WTC11 (cell line): ENCODE measurements at regions not wholly inside any gene's neighbourhood (a gene's known extent, or its start where the extent isn't known, plus 50 kb on each side); places are given as distances from the start of the nearest gene placed in this dataset.
A peak's percentile ranks its signal among the peaks of the same experiment; 100 is the strongest.

Experiments
- ATAC-seq: fragments of 200-7000 bp; cut with Tn5 transposase; 2 replicates; pipeline ENCODE4 v1.10.0; 2021; ENCODE audit warnings: mild to moderate bottlenecking, moderate library complexity
- CTCF ChIA-PET: fragments of 300-600 bp; sonication (Branson Sonifier 250); formaldehyde crosslinking; loops from one replicate; lab custom pipeline; 2021; ENCODE audit warnings: antibody characterized with exemption; lab: Charles Lee
- POLR2A ChIA-PET: fragments of 350-600 bp; sonication (Branson Sonifier 250); formaldehyde crosslinking; loops from one replicate; lab custom pipeline; 2021; ENCODE audit warnings: antibody characterized with exemption; lab: Charles Lee
- DNase-seq: peaks from one replicate; pipeline ENCODE4 v3.0.0; 2021; ENCODE audit warnings: low spot score
- H3K27ac Mint-ChIP-seq: 2 replicates; pipeline ENCODE4 v1.8.0; 2021; ENCODE audit warnings: mixed read lengths
- H3K27me3 Mint-ChIP-seq: 2 replicates; pipeline ENCODE4 v1.8.0; 2021; ENCODE audit warnings: low read depth, mild to moderate bottlenecking, moderate library complexity, mixed read lengths
- H3K36me3 Mint-ChIP-seq: 2 replicates; pipeline ENCODE4 v1.8.0; 2021; ENCODE audit warnings: mixed read lengths
- H3K4me1 Mint-ChIP-seq: 2 replicates; pipeline ENCODE4 v1.8.0; 2022; ENCODE audit warnings: mixed read lengths
- H3K4me3 Mint-ChIP-seq: 2 replicates; pipeline ENCODE4 v1.8.0; 2021; ENCODE audit warnings: mild to moderate bottlenecking, moderate library complexity, mixed read lengths
- H3K9me3 Mint-ChIP-seq: 2 replicates; pipeline ENCODE4 v1.8.0; 2021; ENCODE audit warnings: mixed read lengths
- ATF1 ChIP-seq: sonication (generic); formaldehyde crosslinking; IDR thresholded peaks from 2 replicates; pipeline ENCODE4 v1.8.1; 2023; ENCODE audit warnings: mild to moderate bottlenecking, moderate library complexity, missing genetic modification reagents
- CBFB ChIP-seq: sonication (generic); formaldehyde crosslinking; IDR thresholded peaks from 2 replicates; pipeline ENCODE4 v1.8.1; 2022; ENCODE audit warnings: mild to moderate bottlenecking, low read depth, missing genetic modification reagents
- E2F5 ChIP-seq: sonication (generic); formaldehyde crosslinking; IDR thresholded peaks from 2 replicates; pipeline ENCODE4 v1.8.1; 2022; ENCODE audit warnings: mild to moderate bottlenecking, moderate library complexity, missing genetic modification reagents
- EMX1 ChIP-seq: fragments of 250-450 bp; sonication (Bioruptor Pico); IDR thresholded peaks from 2 replicates; pipeline ENCODE4 v1.8.0; 2021; ENCODE audit warnings: mild to moderate bottlenecking
- ESRRA ChIP-seq: sonication (generic); formaldehyde crosslinking; IDR thresholded peaks from 2 replicates; pipeline ENCODE4 v1.8.1; 2022; ENCODE audit warnings: mild to moderate bottlenecking, missing genetic modification reagents, borderline replicate concordance
- FOXP1 ChIP-seq: sonication (generic); formaldehyde crosslinking; IDR thresholded peaks from 2 replicates; pipeline ENCODE4 v1.8.0; 2022; ENCODE audit warnings: missing genetic modification reagents, mild to moderate bottlenecking, moderate library complexity, borderline replicate concordance
- GABPB1 ChIP-seq: sonication (generic); formaldehyde crosslinking; IDR thresholded peaks from 2 replicates; pipeline ENCODE4 v1.8.1; 2023; ENCODE audit warnings: mild to moderate bottlenecking, missing genetic modification reagents
- JAZF1 ChIP-seq: fragments of 250-450 bp; sonication (Bioruptor Pico); IDR thresholded peaks from 2 replicates; pipeline ENCODE4 v1.9.0; 2021; ENCODE audit warnings: moderate library complexity, mild to moderate bottlenecking, inconsistent platforms
- MLX ChIP-seq: sonication (generic); formaldehyde crosslinking; IDR thresholded peaks from 2 replicates; pipeline ENCODE4 v1.8.1; 2023; ENCODE audit warnings: mild to moderate bottlenecking, missing genetic modification reagents, moderate library complexity
- MXD4 ChIP-seq: fragments of 250-450 bp; sonication (Bioruptor Pico); IDR thresholded peaks from 2 replicates; pipeline ENCODE4 v1.8.0; 2021; ENCODE audit warnings: mild to moderate bottlenecking, moderate library complexity, borderline replicate concordance
- NFE2L1 ChIP-seq: sonication (generic); formaldehyde crosslinking; IDR thresholded peaks from 2 replicates; pipeline ENCODE4 v1.8.1; 2023; ENCODE audit warnings: missing genetic modification reagents
- NFYB ChIP-seq: sonication (generic); formaldehyde crosslinking; conservative IDR thresholded peaks from 2 replicates; pipeline ENCODE4 v1.8.0; 2022; ENCODE audit warnings: low read depth, missing genetic modification reagents
- NR2C2 ChIP-seq: sonication (generic); formaldehyde crosslinking; IDR thresholded peaks from 2 replicates; pipeline ENCODE4 v1.8.0; 2022; ENCODE audit warnings: mild to moderate bottlenecking, missing genetic modification reagents
- NR3C1 ChIP-seq: sonication (generic); formaldehyde crosslinking; conservative IDR thresholded peaks from 2 replicates; pipeline ENCODE4 v1.8.1; 2023; ENCODE audit warnings: low read depth, mild to moderate bottlenecking, missing genetic modification reagents
- SOX15 ChIP-seq: fragments of 250-450 bp; sonication (Bioruptor Pico); IDR thresholded peaks from 2 replicates; pipeline ENCODE4 v1.9.0; 2021; ENCODE audit warnings: mild to moderate bottlenecking
- SP1 ChIP-seq: sonication (generic); formaldehyde crosslinking; conservative IDR thresholded peaks from 2 replicates; pipeline ENCODE4 v1.8.1; 2022; ENCODE audit warnings: missing genetic modification reagents
- STAT6 ChIP-seq: sonication (generic); formaldehyde crosslinking; conservative IDR thresholded peaks from 2 replicates; pipeline ENCODE4 v1.8.1; 2023; ENCODE audit warnings: mild to moderate bottlenecking, low read depth, missing genetic modification reagents, moderate library complexity
- TP53 ChIP-seq: sonication (generic); formaldehyde crosslinking; IDR thresholded peaks from 2 replicates; pipeline ENCODE4 v1.8.1; 2023; ENCODE audit warnings: mild to moderate bottlenecking, missing genetic modification reagents
- ZNF138 ChIP-seq: sonication (generic); formaldehyde crosslinking; conservative IDR thresholded peaks from 2 replicates; pipeline ENCODE4 v1.8.1; 2022; ENCODE audit warnings: mild to moderate bottlenecking, moderate library complexity, missing genetic modification reagents
- ZNF232 ChIP-seq: sonication (generic); formaldehyde crosslinking; IDR thresholded peaks from 2 replicates; pipeline ENCODE4 v1.8.0; 2022; ENCODE audit warnings: mild to moderate bottlenecking, missing genetic modification reagents
- ZNF671 ChIP-seq: fragments of 250-450 bp; sonication (Bioruptor Pico); IDR thresholded peaks from 2 replicates; pipeline ENCODE4 v1.8.0; 2021; ENCODE audit warnings: mild to moderate bottlenecking
- TF ChIP-seq, protein P1 (sequence below): sonication (generic); formaldehyde crosslinking; IDR thresholded peaks from 2 replicates; pipeline ENCODE4 v1.8.1; 2023; ENCODE audit warnings: mild to moderate bottlenecking, missing genetic modification reagents
- TF ChIP-seq, protein P2 (sequence below): sonication (generic); formaldehyde crosslinking; IDR thresholded peaks from 2 replicates; pipeline ENCODE4 v1.8.1; 2023; ENCODE audit warnings: mild to moderate bottlenecking, missing genetic modification reagents, moderate library complexity
- TF ChIP-seq, protein P3 (sequence below): sonication (generic); formaldehyde crosslinking; IDR thresholded peaks from 2 replicates; pipeline ENCODE4 v1.8.1; 2022; ENCODE audit warnings: low read depth, missing genetic modification reagents, borderline replicate concordance
- TF ChIP-seq, protein P4 (sequence below): sonication (generic); formaldehyde crosslinking; IDR thresholded peaks from 2 replicates; pipeline ENCODE4 v1.8.0; 2023; ENCODE audit warnings: mild to moderate bottlenecking, missing genetic modification reagents

GRCh38 chr2:188000189-188000588 lies 291.5 kb upstream of the GULP1 start (continued):
- TF ChIP-seq MLX (CRISPR knock-in tag) (no peak), GABPB1 (no peak), NR2C2 (CRISPR knock-in tag) (no peak), NFE2L1 (CRISPR knock-in tag) (no peak), FOXP1 (CRISPR knock-in tag) (no peak), STAT6 (CRISPR knock-in tag) (no peak), JAZF1 (CRISPR knock-in tag) (no peak), ZNF232 (CRISPR knock-in tag) (no peak)

DNA sequence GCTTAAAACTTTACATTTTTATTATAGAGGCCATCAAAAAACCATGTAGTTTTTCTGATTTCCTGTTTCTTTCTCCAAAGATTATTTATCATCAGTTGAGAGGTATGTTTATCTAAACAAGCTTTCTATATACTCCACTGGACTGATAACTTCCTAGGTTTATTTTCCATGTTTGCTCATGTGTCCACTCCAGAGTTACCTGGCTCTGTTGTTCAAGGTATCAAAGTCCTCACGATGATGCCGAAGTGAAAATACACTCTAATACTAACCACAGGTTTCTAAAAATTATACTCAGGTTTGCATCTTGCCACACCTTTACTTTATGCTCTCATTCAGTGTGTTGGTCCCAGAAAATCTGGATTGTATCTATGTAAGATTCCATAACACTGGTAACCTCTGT lies 287.9 kb upstream of the GULP1 start:
- H3K27me3 Mint-ChIP-seq, result no peaks in the 10 kb centered on the region
- DNase-seq, result no peak
- 0 out of 2 replicates have a peak overlapping the region, but pooled peaks have one; percentile 69 for H3K27ac Mint-ChIP-seq
- ATAC-seq, result no peak
- no peaks in the 10 kb centered on the region for H3K9me3 Mint-ChIP-seq
- CTCF ChIA-PET, result no interaction called here
- POLR2A ChIA-PET, result no interaction called here
- peaks cover 37% of the 10 kb centered on the region for H3K4me1 Mint-ChIP-seq
- H3K36me3 Mint-ChIP-seq, result no peaks in the 10 kb centered on the region
- no peak overlapping the region for H3K4me3 Mint-ChIP-seq
- no peak for TF ChIP-seq ZNF138
- no peak for TF ChIP-seq ZNF671
- TF ChIP-seq NR3C1 (CRISPR knock-in tag), result no peak
- no peak for TF ChIP-seq ESRRA (CRISPR knock-in tag)
- TF ChIP-seq EMX1 (CRISPR knock-in tag), result no peak
- TF ChIP-seq, protein P1, sequence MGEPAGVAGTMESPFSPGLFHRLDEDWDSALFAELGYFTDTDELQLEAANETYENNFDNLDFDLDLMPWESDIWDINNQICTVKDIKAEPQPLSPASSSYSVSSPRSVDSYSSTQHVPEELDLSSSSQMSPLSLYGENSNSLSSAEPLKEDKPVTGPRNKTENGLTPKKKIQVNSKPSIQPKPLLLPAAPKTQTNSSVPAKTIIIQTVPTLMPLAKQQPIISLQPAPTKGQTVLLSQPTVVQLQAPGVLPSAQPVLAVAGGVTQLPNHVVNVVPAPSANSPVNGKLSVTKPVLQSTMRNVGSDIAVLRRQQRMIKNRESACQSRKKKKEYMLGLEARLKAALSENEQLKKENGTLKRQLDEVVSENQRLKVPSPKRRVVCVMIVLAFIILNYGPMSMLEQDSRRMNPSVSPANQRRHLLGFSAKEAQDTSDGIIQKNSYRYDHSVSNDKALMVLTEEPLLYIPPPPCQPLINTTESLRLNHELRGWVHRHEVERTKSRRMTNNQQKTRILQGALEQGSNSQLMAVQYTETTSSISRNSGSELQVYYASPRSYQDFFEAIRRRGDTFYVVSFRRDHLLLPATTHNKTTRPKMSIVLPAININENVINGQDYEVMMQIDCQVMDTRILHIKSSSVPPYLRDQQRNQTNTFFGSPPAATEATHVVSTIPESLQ (CRISPR knock-in tag), result no peak
- no peak for TF ChIP-seq GABPB1
- no peak for TF ChIP-seq SOX15 (CRISPR knock-in tag)
- no peak for TF ChIP-seq TP53
- TF ChIP-seq NFYB, result no peak
- TF ChIP-seq CBFB (CRISPR knock-in tag), result no peak
- TF ChIP-seq, protein P2, sequence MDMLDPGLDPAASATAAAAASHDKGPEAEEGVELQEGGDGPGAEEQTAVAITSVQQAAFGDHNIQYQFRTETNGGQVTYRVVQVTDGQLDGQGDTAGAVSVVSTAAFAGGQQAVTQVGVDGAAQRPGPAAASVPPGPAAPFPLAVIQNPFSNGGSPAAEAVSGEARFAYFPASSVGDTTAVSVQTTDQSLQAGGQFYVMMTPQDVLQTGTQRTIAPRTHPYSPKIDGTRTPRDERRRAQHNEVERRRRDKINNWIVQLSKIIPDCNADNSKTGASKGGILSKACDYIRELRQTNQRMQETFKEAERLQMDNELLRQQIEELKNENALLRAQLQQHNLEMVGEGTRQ (CRISPR knock-in tag), result no peak
- no peak for TF ChIP-seq NR2C2 (CRISPR knock-in tag)
- no peak for TF ChIP-seq ATF1 (CRISPR knock-in tag)
- no peak for TF ChIP-seq E2F5
- TF ChIP-seq, protein P3, sequence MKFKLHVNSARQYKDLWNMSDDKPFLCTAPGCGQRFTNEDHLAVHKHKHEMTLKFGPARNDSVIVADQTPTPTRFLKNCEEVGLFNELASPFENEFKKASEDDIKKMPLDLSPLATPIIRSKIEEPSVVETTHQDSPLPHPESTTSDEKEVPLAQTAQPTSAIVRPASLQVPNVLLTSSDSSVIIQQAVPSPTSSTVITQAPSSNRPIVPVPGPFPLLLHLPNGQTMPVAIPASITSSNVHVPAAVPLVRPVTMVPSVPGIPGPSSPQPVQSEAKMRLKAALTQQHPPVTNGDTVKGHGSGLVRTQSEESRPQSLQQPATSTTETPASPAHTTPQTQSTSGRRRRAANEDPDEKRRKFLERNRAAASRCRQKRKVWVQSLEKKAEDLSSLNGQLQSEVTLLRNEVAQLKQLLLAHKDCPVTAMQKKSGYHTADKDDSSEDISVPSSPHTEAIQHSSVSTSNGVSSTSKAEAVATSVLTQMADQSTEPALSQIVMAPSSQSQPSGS (CRISPR knock-in tag), result no peak
- no peak for TF ChIP-seq SP1 (CRISPR knock-in tag)
- TF ChIP-seq, protein P4, sequence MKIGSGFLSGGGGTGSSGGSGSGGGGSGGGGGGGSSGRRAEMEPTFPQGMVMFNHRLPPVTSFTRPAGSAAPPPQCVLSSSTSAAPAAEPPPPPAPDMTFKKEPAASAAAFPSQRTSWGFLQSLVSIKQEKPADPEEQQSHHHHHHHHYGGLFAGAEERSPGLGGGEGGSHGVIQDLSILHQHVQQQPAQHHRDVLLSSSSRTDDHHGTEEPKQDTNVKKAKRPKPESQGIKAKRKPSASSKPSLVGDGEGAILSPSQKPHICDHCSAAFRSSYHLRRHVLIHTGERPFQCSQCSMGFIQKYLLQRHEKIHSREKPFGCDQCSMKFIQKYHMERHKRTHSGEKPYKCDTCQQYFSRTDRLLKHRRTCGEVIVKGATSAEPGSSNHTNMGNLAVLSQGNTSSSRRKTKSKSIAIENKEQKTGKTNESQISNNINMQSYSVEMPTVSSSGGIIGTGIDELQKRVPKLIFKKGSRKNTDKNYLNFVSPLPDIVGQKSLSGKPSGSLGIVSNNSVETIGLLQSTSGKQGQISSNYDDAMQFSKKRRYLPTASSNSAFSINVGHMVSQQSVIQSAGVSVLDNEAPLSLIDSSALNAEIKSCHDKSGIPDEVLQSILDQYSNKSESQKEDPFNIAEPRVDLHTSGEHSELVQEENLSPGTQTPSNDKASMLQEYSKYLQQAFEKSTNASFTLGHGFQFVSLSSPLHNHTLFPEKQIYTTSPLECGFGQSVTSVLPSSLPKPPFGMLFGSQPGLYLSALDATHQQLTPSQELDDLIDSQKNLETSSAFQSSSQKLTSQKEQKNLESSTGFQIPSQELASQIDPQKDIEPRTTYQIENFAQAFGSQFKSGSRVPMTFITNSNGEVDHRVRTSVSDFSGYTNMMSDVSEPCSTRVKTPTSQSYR (CRISPR knock-in tag), result no peak
- TF ChIP-seq MXD4, result no peak
